ENCODE measurements at regions not wholly inside any gene's neighbourhood (a gene's known extent, or its start where the extent isn't known, plus 50 kb on each side); places are given as distances from the start of the nearest gene placed in this dataset.

DNA sequence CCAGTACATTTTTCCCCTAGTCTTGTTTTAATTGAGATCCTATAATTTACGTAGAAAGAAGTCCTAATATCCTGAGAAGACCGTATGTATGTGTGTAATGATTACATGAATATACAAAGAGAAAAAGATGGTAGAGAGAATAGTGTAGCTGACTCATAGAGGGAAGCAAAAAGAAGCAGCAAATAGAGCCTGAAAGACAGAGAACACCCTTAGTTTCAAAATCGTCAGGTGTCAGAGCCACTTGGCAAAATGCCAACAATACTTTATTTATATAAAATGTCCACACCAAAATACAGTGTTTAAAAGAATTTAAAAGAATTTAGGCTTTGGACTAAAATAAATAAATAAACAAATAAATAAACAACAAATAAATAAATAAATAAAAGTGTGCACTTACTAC is 1414.1 kb upstream of the EYS start:
- TF ChIP-seq REST (IDR thresholded peaks at IDR 0.05; ENCODE audit: insufficient read depth in 1 of 2, low read depth in 2 of 2, low read length in 2 of 2) (no peak), TAF1 (IDR thresholded peaks at IDR 0.05; ENCODE audit: borderline replicate concordance, insufficient read depth, low read length) (no peak), SIN3A (IDR thresholded peaks at IDR 0.05; ENCODE audit: borderline replicate concordance, insufficient read depth, low read length) (no peak), POLR2AphosphoS5 (IDR thresholded peaks at IDR 0.05; ENCODE audit: low read depth, low read length) (no peak)
